H1 (cell line): ENCODE measurements at regions not wholly inside any gene's neighbourhood (a gene's known extent, or its start where the extent isn't known, plus 50 kb on each side); places are given as distances from the start of the nearest gene placed in this dataset.

Experiments
- CTCF ChIA-PET: fragments of 300-600 bp; sonication (Branson Sonifier 250); formaldehyde crosslinking; loops from one replicate; lab custom pipeline; 2021; ENCODE audit not compliant: partially characterized antibody; lab: Charles Lee
- POLR2A ChIA-PET: fragments of 300-600 bp; sonication (Branson Sonifier 250); formaldehyde crosslinking; loops from one replicate; lab custom pipeline; 2021; ENCODE audit warnings: inconsistent platforms; ENCODE audit not compliant: partially characterized antibody; lab: Charles Lee
- DNase-seq, 2 experiments: peaks; one replicate each; pipeline versions ENCODE4 v3.0.0 to v3.0.0-alpha.2; 2010 to 2022; ENCODE audit warnings: low spot score in 2 of 2, low read depth in 1 of 2, mixed read lengths in 1 of 2
- FAIRE-seq: peaks from 2 replicates; lab custom pipeline; 2011; peaks lifted over from hg19 to GRCh38; lab: Jason Lieb, UNC
- H2AFZ ChIP-seq: 2 replicates; pipeline ENCODE4 v1.8.1; 2012; ENCODE audit warnings: low read length, inconsistent platforms
- H2AK5ac ChIP-seq: 2 replicates; pipeline ENCODE4 v1.6.1; 2013; ENCODE audit warnings: low read depth, low read length
- H2BK120ac ChIP-seq: replicated peaks from 2 replicates; pipeline ENCODE3; 2013; ENCODE audit warnings: low read depth, low read length, inconsistent platforms
- H2BK12ac ChIP-seq: 2 replicates; pipeline ENCODE4 v1.6.1; 2013; ENCODE audit warnings: low read depth, low read length
- H2BK15ac ChIP-seq: 2 replicates; pipeline ENCODE4 v1.6.1; 2013; ENCODE audit warnings: low read length
- H2BK20ac ChIP-seq: 2 replicates; pipeline ENCODE4 v1.6.1; 2013; ENCODE audit warnings: low read length
- H2BK5ac ChIP-seq: 2 replicates; pipeline ENCODE4 v1.6.1; 2013; ENCODE audit warnings: low read depth, low read length
- H3K14ac ChIP-seq: 2 replicates; pipeline ENCODE4 v1.6.1; 2013; ENCODE audit warnings: inconsistent platforms; ENCODE audit not compliant: insufficient read length
- H3K18ac ChIP-seq: 2 replicates; pipeline ENCODE4 v1.6.1; 2013; ENCODE audit warnings: low read length; ENCODE audit errors: extremely low read depth
- H3K23ac ChIP-seq: 2 replicates; pipeline ENCODE4 v1.6.1; 2013; ENCODE audit warnings: inconsistent platforms; ENCODE audit not compliant: insufficient read length
- H3K23me2 ChIP-seq: 2 replicates; pipeline ENCODE4 v1.6.1; 2013; ENCODE audit warnings: low read depth, low read length
- H3K27ac ChIP-seq: 2 replicates; pipeline ENCODE4 v1.6.1; 2011; ENCODE audit warnings: low read depth, low read length, inconsistent platforms
- H3K27me3 ChIP-seq, 4 experiments: replicated peaks in 1 of 4; 1 replicate in 1 of 4; 2 replicates in 3 of 4; pipeline versions ENCODE4 v1.6.1 to v1.8.1; 2011 to 2013; ENCODE audit warnings: low read length in 3 of 4, mild to moderate bottlenecking in 3 of 4, inconsistent platforms in 2 of 4, mixed read lengths in 2 of 4, moderate library complexity in 1 of 4; ENCODE audit not compliant: control insufficient read depth in 3 of 4, insufficient read depth in 3 of 4; ENCODE audit errors: extremely low read depth in 1 of 4
- H3K36me3 ChIP-seq, 4 experiments: 2 replicates each; pipeline versions ENCODE4 v1.6.1 to v1.8.1; 2011 to 2013; ENCODE audit warnings: mild to moderate bottlenecking in 4 of 4, low read length in 3 of 4, moderate library complexity in 2 of 4, control low read depth in 1 of 4, inconsistent platforms in 1 of 4; ENCODE audit not compliant: insufficient read depth in 4 of 4, control insufficient read depth in 2 of 4
- H3K4ac ChIP-seq: replicated peaks from 2 replicates; pipeline ENCODE3; 2013; ENCODE audit warnings: low read length, low read depth, mixed read lengths, inconsistent platforms; ENCODE audit not compliant: insufficient read length
- H3K4me1 ChIP-seq, 4 experiments: replicated peaks in 1 of 4; 1 replicate in 1 of 4; 2 replicates in 3 of 4; pipeline versions ENCODE4 v1.6.1 to v1.8.1; 2011 to 2013; ENCODE audit warnings: low read length in 3 of 4, inconsistent platforms in 2 of 4, mixed read lengths in 1 of 4; ENCODE audit not compliant: insufficient read depth in 4 of 4, control insufficient read depth in 3 of 4
- H3K4me2 ChIP-seq, 2 experiments: 2 replicates each; pipeline versions ENCODE4 v1.6.1 to v1.8.1; 2011 to 2013; ENCODE audit warnings: low read depth in 2 of 2, low read length in 2 of 2, control low read depth in 1 of 2, inconsistent platforms in 1 of 2, mild to moderate bottlenecking in 1 of 2; ENCODE audit not compliant: insufficient read depth in 1 of 2
- H3K4me3 ChIP-seq, 4 experiments: fragments of 200-600, 300-600 bp in 1 of 4; sonication (generic), shearing (Covaris generic), sonication (Bioruptor Twin) in 1 of 4; 2 replicates each; pipeline versions ENCODE4 v1.5.1 to v1.8.1; 2011 to 2016; ENCODE audit warnings: low read length in 4 of 4, low read depth in 3 of 4, control low read depth in 2 of 4, inconsistent platforms in 2 of 4, mild to moderate bottlenecking in 2 of 4, mixed read lengths in 1 of 4, moderate library complexity in 1 of 4; ENCODE audit not compliant: insufficient read depth in 2 of 4; ENCODE audit errors: extremely low read depth in 1 of 4
- H3K56ac ChIP-seq: replicated peaks from 2 replicates; pipeline ENCODE3; 2013; ENCODE audit warnings: low read depth, mild to moderate bottlenecking, mixed read lengths, low read length, inconsistent platforms; ENCODE audit not compliant: insufficient read length
- H3K79me1 ChIP-seq: 2 replicates; pipeline ENCODE4 v1.6.1; 2013; ENCODE audit warnings: low read depth, low read length, control low read depth
- H3K79me2 ChIP-seq, 2 experiments: 2 replicates each; pipeline versions ENCODE4 v1.6.1 to v1.8.1; 2012 to 2013; ENCODE audit warnings: low read length in 2 of 2, mild to moderate bottlenecking in 2 of 2, inconsistent platforms in 1 of 2; ENCODE audit not compliant: insufficient read depth in 2 of 2, control insufficient read depth in 1 of 2
- H3K9ac ChIP-seq, 4 experiments: replicated peaks in 1 of 4; 1 replicate in 1 of 4; 2 replicates in 3 of 4; pipeline versions ENCODE4 v1.6.1 to v1.8.1; 2011 to 2013; ENCODE audit warnings: low read depth in 3 of 4, low read length in 3 of 4, control low read depth in 2 of 4, mild to moderate bottlenecking in 2 of 4, moderate library complexity in 2 of 4, inconsistent platforms in 1 of 4; ENCODE audit errors: extremely low read depth in 1 of 4
- H3K9me3 ChIP-seq, 2 experiments: 2 replicates each; pipeline versions ENCODE4 v1.6.1 to v1.8.1; 2012 to 2013; ENCODE audit warnings: mild to moderate bottlenecking in 2 of 2, moderate library complexity in 2 of 2, control low read depth in 1 of 2, inconsistent platforms in 1 of 2, low read depth in 1 of 2, low read length in 1 of 2, mixed read lengths in 1 of 2; ENCODE audit not compliant: insufficient read depth in 2 of 2
- H4K20me1 ChIP-seq, 2 experiments: replicated peaks in 1 of 2; 2 replicates each; pipeline versions ENCODE3 to v1.8.1; 2011 to 2013; ENCODE audit warnings: inconsistent platforms in 2 of 2, low read length in 2 of 2, mild to moderate bottlenecking in 1 of 2; ENCODE audit not compliant: insufficient read depth in 2 of 2, control insufficient read depth in 1 of 2
- H4K5ac ChIP-seq: 2 replicates; pipeline ENCODE4 v1.6.1; 2013; ENCODE audit warnings: low read length, low read depth, mixed read lengths, inconsistent platforms; ENCODE audit not compliant: insufficient read length
- H4K8ac ChIP-seq: 2 replicates; pipeline ENCODE4 v1.8.0; 2013; ENCODE audit warnings: mild to moderate bottlenecking, moderate library complexity, low read length, inconsistent platforms; ENCODE audit not compliant: insufficient read depth; ENCODE audit errors: extremely low read depth
- H4K91ac ChIP-seq: replicated peaks from 2 replicates; pipeline ENCODE3; 2013; ENCODE audit warnings: low read length, mixed read lengths, inconsistent platforms; ENCODE audit not compliant: insufficient read length
- BRCA1 ChIP-seq: IDR thresholded peaks from 2 replicates; pipeline ENCODE4 v1.6.1; 2012; ENCODE audit warnings: low read depth, low read length, improper control_type of control experiment
- CBX8 ChIP-seq: fragments of 300-800, 300-1000 bp; sonication (generic); IDR thresholded peaks from 2 replicates; pipeline ENCODE4 v1.7.1; 2016; ENCODE audit warnings: low read depth, low read length, borderline replicate concordance
- CTBP2 ChIP-seq: IDR thresholded peaks from 2 replicates; pipeline ENCODE4 v1.7.0; 2011; ENCODE audit warnings: borderline replicate concordance, mild to moderate bottlenecking, moderate library complexity, mixed read lengths, low read length; ENCODE audit not compliant: insufficient read depth, insufficient read length
- EGR1 ChIP-seq: IDR thresholded peaks from 2 replicates; pipeline ENCODE4 v1.6.1; 2011; ENCODE audit warnings: low read depth, low read length, borderline replicate concordance
- EP300 ChIP-seq, 2 experiments: IDR thresholded peaks; 1 replicate in 1 of 2; 2 replicates in 1 of 2; pipeline ENCODE4 v1.6.1; 2011 to 2012; ENCODE audit warnings: low read depth in 2 of 2, low read length in 2 of 2, mild to moderate bottlenecking in 2 of 2, borderline replicate concordance in 1 of 2, inconsistent platforms in 1 of 2, moderate library complexity in 1 of 2
- EZH2 ChIP-seq: fragments of 200-600 bp; sonication (generic); IDR thresholded peaks from 2 replicates; pipeline ENCODE4 v1.7.1; 2012; ENCODE audit warnings: low read depth, mild to moderate bottlenecking, moderate library complexity, low read length, inconsistent platforms; ENCODE audit not compliant: severe bottlenecking
- RNF2 ChIP-seq: fragments of 200-900, 300-1000 bp; sonication (generic); IDR thresholded peaks from 2 replicates; pipeline ENCODE4 v1.7.1; 2016; ENCODE audit warnings: borderline replicate concordance, low read depth, mild to moderate bottlenecking, antibody characterized with exemption, low read length; ENCODE audit not compliant: poor library complexity, severe bottlenecking; ENCODE audit errors: missing control alignments
- SIX5 ChIP-seq: IDR thresholded peaks from 2 replicates; pipeline ENCODE4 v1.6.1; 2011; ENCODE audit warnings: mild to moderate bottlenecking, low read depth, low read length
- SP1 ChIP-seq: IDR thresholded peaks from 2 replicates; pipeline ENCODE4 v1.6.1; 2011; ENCODE audit warnings: low read depth, low read length
- SP4 ChIP-seq: IDR thresholded peaks from 2 replicates; pipeline ENCODE4 v1.6.1; 2012; ENCODE audit warnings: low read length, inconsistent platforms
- SUZ12 ChIP-seq: fragments of 200-600 bp; sonication (generic); IDR thresholded peaks from 2 replicates; pipeline ENCODE4 v1.6.1; 2012; ENCODE audit warnings: mild to moderate bottlenecking, inconsistent platforms, low read length, moderate library complexity, mixed read lengths
- WGBS, 2 experiments: shearing (Covaris generic) in 1 of 2; methylation state at CpG; one replicate each; pipeline versions ENCODE4 v1.1.6 to v1.1.7; 2013 to 2015; ENCODE audit warnings: low lambda C conversion rate in 2 of 2, mixed read lengths in 2 of 2, inconsistent platforms in 1 of 2, low coverage in 1 of 2, missing lambda C conversion rate in 1 of 2; ENCODE audit not compliant: insufficient replicate concordance in 2 of 2, insufficient coverage in 1 of 2, insufficient read length in 1 of 2; ENCODE audit errors: extremely low coverage in 1 of 2, missing lambda C conversion rate in 1 of 2; 5-methylcytosine and 5-hydroxymethylcytosine counted together
- TF ChIP-seq, protein P1 (sequence below): IDR thresholded peaks from 2 replicates; pipeline ENCODE4 v1.6.1; 2011; ENCODE audit warnings: low read depth, mild to moderate bottlenecking, low read length; ENCODE audit not compliant: insufficient read depth
- TF ChIP-seq, protein P2 (sequence below): IDR thresholded peaks from 2 replicates; pipeline ENCODE4 v1.6.1; 2012; ENCODE audit warnings: inconsistent platforms

DNA sequence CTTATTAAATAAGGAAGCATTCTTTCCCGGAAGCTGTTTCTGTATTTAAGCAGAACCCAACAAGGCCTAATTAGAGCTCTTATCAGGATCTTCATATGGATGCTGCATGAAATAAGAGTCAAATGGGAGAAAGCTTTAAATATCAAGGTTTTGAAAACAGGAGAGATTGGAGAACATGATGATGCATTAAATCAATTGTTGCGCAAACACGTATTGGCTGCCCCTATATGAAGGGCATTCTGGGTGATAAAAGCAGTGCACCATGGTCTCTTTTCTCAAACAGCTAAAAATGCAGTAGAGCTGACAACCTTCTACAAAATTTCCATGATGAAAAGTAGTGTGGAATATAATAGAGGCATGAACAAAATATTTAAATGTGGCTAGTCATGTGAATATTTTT lies 98.9 kb downstream of the TBXT start:
- Histone ChIP-seq H2BK20ac (no peak overlapping the region), H3K4me3 (no peak overlapping the region), H2BK120ac (no peak overlapping the region), H3K23ac (no peak overlapping the region), H4K5ac (no peak overlapping the region), H3K36me3 (no peaks in the 10 kb centered on the region), H3K9me3 (0 out of 4 replicates have a peak, but pooled peaks cover 0 to 5% of the 10 kb centered on the region in 2 experiments), H2BK12ac (no peak overlapping the region), H3K9ac (no peak overlapping the region), H2AK5ac (no peak overlapping the region), H3K27me3 (peaks cover 0 to 2% (median 0%) of the 10 kb centered on the region in 4 experiments; a peak in 1 of 7 replicates), H3K4ac (no peak overlapping the region), H4K20me1 (no peaks in the 10 kb centered on the region), H3K23me2 (no peaks in the 10 kb centered on the region), H3K56ac (no peak overlapping the region), H3K79me2 (no peaks in the 10 kb centered on the region), H2BK15ac (no peak overlapping the region), H2BK5ac (no peak overlapping the region), H3K27ac (no peak overlapping the region), H3K79me1 (no peaks in the 10 kb centered on the region), H3K4me1 (no peaks in the 10 kb centered on the region), H3K18ac (no peak overlapping the region), H3K4me2 (no peak overlapping the region), H3K14ac (no peak overlapping the region), H4K8ac (no peak overlapping the region), H4K91ac (no peak overlapping the region), H2AFZ (no peak overlapping the region)
- 64% methylated on average over 3 of the region's 3 CpGs; no CpG with 5 or more reads in 1 of the 2 experiments for WGBS, 2 experiments
- POLR2A ChIA-PET: no interaction called here
- FAIRE-seq (no peak), DNase-seq (no peak)
- CTCF ChIA-PET: interaction anchor here (0.6 to 3.1 kb wide), 5 partner anchors 8 to 965 kb away, joined by 3 to 17 read pairs (median 4); no protein-coding TSS in a partner anchor
- no peak for TF ChIP-seq EZH2
- no peak for TF ChIP-seq EGR1
- no peak for TF ChIP-seq SUZ12
- no peak for TF ChIP-seq SP1
- TF ChIP-seq SP4: no peak
- TF ChIP-seq CTBP2: no peak
- TF ChIP-seq, protein P1, sequence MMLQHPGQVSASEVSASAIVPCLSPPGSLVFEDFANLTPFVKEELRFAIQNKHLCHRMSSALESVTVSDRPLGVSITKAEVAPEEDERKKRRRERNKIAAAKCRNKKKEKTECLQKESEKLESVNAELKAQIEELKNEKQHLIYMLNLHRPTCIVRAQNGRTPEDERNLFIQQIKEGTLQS: no peak
- no peak for TF ChIP-seq EP300 (IDR thresholded peaks at IDR 0.05; ENCODE audit: borderline replicate concordance in 1 of 2, low read depth in 2 of 2, low read length in 2 of 2)
- no peak for TF ChIP-seq RNF2
- no peak for TF ChIP-seq BRCA1
- no peak for TF ChIP-seq SIX5
- TF ChIP-seq, protein P2, sequence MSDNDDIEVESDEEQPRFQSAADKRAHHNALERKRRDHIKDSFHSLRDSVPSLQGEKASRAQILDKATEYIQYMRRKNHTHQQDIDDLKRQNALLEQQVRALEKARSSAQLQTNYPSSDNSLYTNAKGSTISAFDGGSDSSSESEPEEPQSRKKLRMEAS: no peak
- no peak for TF ChIP-seq CBX8
